Activated naive CD8-positive, alpha-beta T cell treated with anti-CD3 and anti-CD28 coated beads, Interleukin-2, amount 50 U/mL, for 24 hours (primary cell): ENCODE measurements at regions not wholly inside any gene's neighbourhood (a gene's known extent, or its start where the extent isn't known, plus 50 kb on each side); places are given as distances from the start of the nearest gene placed in this dataset.

ENCODE experiments used
- ATAC-seq: fragments of 150-1000 bp; cut with Tn5 transposase; one replicate; pipeline ENCODE4 v1.10.0; 2021
- DNase-seq: peaks from one replicate; pipeline ENCODE4 v3.0.0; 2021
- H3K27ac Mint-ChIP-seq: one replicate; pipeline ENCODE4 v1.8.0; 2021; ENCODE audit warnings: mild to moderate bottlenecking, mixed read lengths
- H3K27me3 Mint-ChIP-seq: one replicate; pipeline ENCODE4 v1.8.0; 2021; ENCODE audit warnings: mixed read lengths
- H3K36me3 Mint-ChIP-seq: one replicate; pipeline ENCODE4 v1.8.0; 2021; ENCODE audit warnings: low read depth, mixed read lengths
- H3K4me1 Mint-ChIP-seq: one replicate; pipeline ENCODE4 v1.8.0; 2021; ENCODE audit warnings: mixed read lengths
- H3K4me3 Mint-ChIP-seq: one replicate; pipeline ENCODE4 v1.8.0; 2021; ENCODE audit warnings: mild to moderate bottlenecking, moderate library complexity, mixed read lengths
- H3K9me3 Mint-ChIP-seq: one replicate; pipeline ENCODE4 v1.8.0; 2021; ENCODE audit warnings: mixed read lengths

- no peaks in the 10 kb centered on the region for H3K27me3 Mint-ChIP-seq
- no peaks in the 10 kb centered on the region for H3K4me1 Mint-ChIP-seq
- H3K27ac Mint-ChIP-seq, result no peak overlapping the region
- no peak overlapping the region for H3K4me3 Mint-ChIP-seq
- peaks cover 49% of the 10 kb centered on the region for H3K9me3 Mint-ChIP-seq
- H3K36me3 Mint-ChIP-seq, result peaks cover 3% of the 10 kb centered on the region
- ATAC-seq (no peak), DNase-seq (no peak)
Observed at GRCh38 chr10:37671802-37672201, 185.6 kb downstream of the ZNF248 start.

GRCh38 chr10:37667736-37668135 is 189.7 kb downstream of the ZNF248 start:
- Mint-ChIP-seq H3K4me1 (no peaks in the 10 kb centered on the region), H3K4me3 (no peak overlapping the region), H3K27ac (no peak overlapping the region), H3K27me3 (no peaks in the 10 kb centered on the region), H3K36me3 (no peaks in the 10 kb centered on the region), H3K9me3 (peaks cover 49% of the 10 kb centered on the region)
- ATAC-seq (no peak), DNase-seq (no peak)

GRCh38 chr10:37654466-37654865 is 202.9 kb downstream of the ZNF248 start:
- Mint-ChIP-seq H3K9me3 (peaks cover 16% of the 10 kb centered on the region), H3K27ac (no peak overlapping the region), H3K4me1 (no peaks in the 10 kb centered on the region), H3K4me3 (no peak overlapping the region), H3K36me3 (no peaks in the 10 kb centered on the region), H3K27me3 (no peaks in the 10 kb centered on the region)
- no peak for DNase-seq
- ATAC-seq, result no peak

- peaks cover 2% of the 10 kb centered on the region for H3K36me3 Mint-ChIP-seq
- DNase-seq (no peak), ATAC-seq (no peak)
- no peaks in the 10 kb centered on the region for H3K4me1 Mint-ChIP-seq
- H3K27me3 Mint-ChIP-seq, result no peaks in the 10 kb centered on the region
- peaks cover 11% of the 10 kb centered on the region for H3K9me3 Mint-ChIP-seq
- no peak overlapping the region for H3K4me3 Mint-ChIP-seq
- no peak overlapping the region for H3K27ac Mint-ChIP-seq
Observed at GRCh38 chr10:37643187-37643586, 214.2 kb downstream of the ZNF248 start.

- no peak overlapping the region for H3K4me3 Mint-ChIP-seq
- H3K4me1 Mint-ChIP-seq, result no peaks in the 10 kb centered on the region
- H3K9me3 Mint-ChIP-seq, result peaks cover 32% of the 10 kb centered on the region
- H3K36me3 Mint-ChIP-seq, result peaks cover 2% of the 10 kb centered on the region
- no peaks in the 10 kb centered on the region for H3K27me3 Mint-ChIP-seq
- DNase-seq, result no peak
- no peak overlapping the region for H3K27ac Mint-ChIP-seq
- no peak for ATAC-seq
Observed at GRCh38 chr10:37640301-37640700, 217.1 kb downstream of the ZNF248 start.

GRCh38 chr10:37639200-37639599 is 218.2 kb downstream of the ZNF248 start:
- Mint-ChIP-seq H3K4me3 (no peak overlapping the region), H3K36me3 (peaks cover 2% of the 10 kb centered on the region), H3K4me1 (no peaks in the 10 kb centered on the region), H3K9me3 (peaks cover 28% of the 10 kb centered on the region), H3K27me3 (no peaks in the 10 kb centered on the region), H3K27ac (no peak overlapping the region)
- DNase-seq, result no peak
- no peak for ATAC-seq

- no peak for DNase-seq
- no peaks in the 10 kb centered on the region for H3K27me3 Mint-ChIP-seq
- H3K4me3 Mint-ChIP-seq, result no peak overlapping the region
- peaks cover 29% of the 10 kb centered on the region for H3K9me3 Mint-ChIP-seq
- no peaks in the 10 kb centered on the region for H3K4me1 Mint-ChIP-seq
- no peak overlapping the region for H3K27ac Mint-ChIP-seq
- ATAC-seq, result no peak
- peaks cover 2% of the 10 kb centered on the region for H3K36me3 Mint-ChIP-seq
Observed at GRCh38 chr10:37638569-37638968, 218.8 kb downstream of the ZNF248 start.

GRCh38 chr10:37634351-37634880 is 223.0 kb downstream of the ZNF248 start:
- H3K4me1 Mint-ChIP-seq, result no peaks in the 10 kb centered on the region

GRCh38 chr10:37632641-37633040 is 224.8 kb downstream of the ZNF248 start:
- no peaks in the 10 kb centered on the region for H3K4me1 Mint-ChIP-seq
- H3K9me3 Mint-ChIP-seq, result peaks cover 33% of the 10 kb centered on the region
- ATAC-seq (no peak), DNase-seq (no peak)
- H3K27ac Mint-ChIP-seq, result no peak overlapping the region
- H3K4me3 Mint-ChIP-seq, result no peak overlapping the region
- H3K36me3 Mint-ChIP-seq, result no peaks in the 10 kb centered on the region
- no peaks in the 10 kb centered on the region for H3K27me3 Mint-ChIP-seq

More at GRCh38 chr10:37634351-37634880, 223.0 kb downstream of the ZNF248 start:
- Mint-ChIP-seq H3K4me3 (no peak overlapping the region), H3K36me3 (peaks cover 2% of the 10 kb centered on the region), H3K27ac (no peak overlapping the region), H3K9me3 (peaks cover 36% of the 10 kb centered on the region), H3K27me3 (no peaks in the 10 kb centered on the region)
- ATAC-seq (no peak), DNase-seq (no peak)

GRCh38 chr10:37623506-37623905 is 233.9 kb downstream of the ZNF248 start:
- no peak overlapping the region for H3K27ac Mint-ChIP-seq
- ATAC-seq, result no peak

GRCh38 chr10:37619336-37619735 is 238.1 kb downstream of the ZNF248 start:
- Mint-ChIP-seq H3K36me3 (no peaks in the 10 kb centered on the region), H3K4me1 (no peaks in the 10 kb centered on the region), H3K27me3 (no peaks in the 10 kb centered on the region), H3K27ac (no peak overlapping the region), H3K4me3 (no peak overlapping the region), H3K9me3 (peaks cover 23% of the 10 kb centered on the region)
- ATAC-seq (no peak), DNase-seq (no peak)

More at GRCh38 chr10:37623506-37623905, 233.9 kb downstream of the ZNF248 start:
- no peaks in the 10 kb centered on the region for H3K4me1 Mint-ChIP-seq
- no peak for DNase-seq
- no peaks in the 10 kb centered on the region for H3K27me3 Mint-ChIP-seq
- peaks cover 27% of the 10 kb centered on the region for H3K9me3 Mint-ChIP-seq
- H3K36me3 Mint-ChIP-seq, result no peaks in the 10 kb centered on the region
- no peak overlapping the region for H3K4me3 Mint-ChIP-seq

GRCh38 chr10:37588299-37588698 is 269.1 kb downstream of the ZNF248 start:
- DNase-seq (no peak), ATAC-seq (no peak)
- H3K9me3 Mint-ChIP-seq, result peaks cover 14% of the 10 kb centered on the region
- no peaks in the 10 kb centered on the region for H3K27me3 Mint-ChIP-seq
- H3K36me3 Mint-ChIP-seq, result no peaks in the 10 kb centered on the region
- H3K27ac Mint-ChIP-seq, result no peak overlapping the region
- H3K4me1 Mint-ChIP-seq, result no peaks in the 10 kb centered on the region
- no peak overlapping the region for H3K4me3 Mint-ChIP-seq

- Mint-ChIP-seq H3K36me3 (no peaks in the 10 kb centered on the region), H3K27me3 (no peaks in the 10 kb centered on the region), H3K4me3 (no peak overlapping the region), H3K9me3 (peaks cover 16% of the 10 kb centered on the region), H3K27ac (no peak overlapping the region), H3K4me1 (no peaks in the 10 kb centered on the region)
- ATAC-seq (no peak), DNase-seq (no peak)
Observed at GRCh38 chr10:37584643-37585042, 272.8 kb downstream of the ZNF248 start.

- ATAC-seq (no peak), DNase-seq (no peak)
- Mint-ChIP-seq H3K27me3 (no peaks in the 10 kb centered on the region), H3K9me3 (peaks cover 14% of the 10 kb centered on the region), H3K4me1 (no peaks in the 10 kb centered on the region), H3K4me3 (no peak overlapping the region), H3K27ac (no peak overlapping the region), H3K36me3 (no peaks in the 10 kb centered on the region)
Observed at GRCh38 chr10:37582237-37582636, 275.2 kb downstream of the ZNF248 start.

GRCh38 chr10:37576154-37576553 is 281.3 kb downstream of the ZNF248 start:
- DNase-seq (no peak), ATAC-seq (no peak)
- no peaks in the 10 kb centered on the region for H3K27me3 Mint-ChIP-seq
- H3K36me3 Mint-ChIP-seq, result peaks cover 2% of the 10 kb centered on the region
- H3K9me3 Mint-ChIP-seq, result peaks cover 11% of the 10 kb centered on the region
- no peak overlapping the region for H3K27ac Mint-ChIP-seq
- H3K4me3 Mint-ChIP-seq, result no peak overlapping the region
- no peaks in the 10 kb centered on the region for H3K4me1 Mint-ChIP-seq

GRCh38 chr10:37572206-37572605 is 285.2 kb downstream of the ZNF248 start:
- peaks cover 2% of the 10 kb centered on the region for H3K36me3 Mint-ChIP-seq
- DNase-seq (no peak), ATAC-seq (no peak)
- no peaks in the 10 kb centered on the region for H3K4me1 Mint-ChIP-seq
- H3K4me3 Mint-ChIP-seq, result no peak overlapping the region
- H3K27me3 Mint-ChIP-seq, result no peaks in the 10 kb centered on the region
- H3K9me3 Mint-ChIP-seq, result peaks cover 8% of the 10 kb centered on the region
- no peak overlapping the region for H3K27ac Mint-ChIP-seq
